HS-5 (cell line): ENCODE measurements at regions not wholly inside any gene's neighbourhood (a gene's known extent, or its start where the extent isn't known, plus 50 kb on each side); places are given as distances from the start of the nearest gene placed in this dataset.

ENCODE experiments used
- DNase-seq: peaks from one replicate; pipeline ENCODE4 v3.0.0-alpha.2; 2012; ENCODE audit warnings: low read depth

GRCh38 chr6:100944644-100945043 lies 63.5 kb upstream of the ASCC3 start:
- DNase-seq = no peak

DNA sequence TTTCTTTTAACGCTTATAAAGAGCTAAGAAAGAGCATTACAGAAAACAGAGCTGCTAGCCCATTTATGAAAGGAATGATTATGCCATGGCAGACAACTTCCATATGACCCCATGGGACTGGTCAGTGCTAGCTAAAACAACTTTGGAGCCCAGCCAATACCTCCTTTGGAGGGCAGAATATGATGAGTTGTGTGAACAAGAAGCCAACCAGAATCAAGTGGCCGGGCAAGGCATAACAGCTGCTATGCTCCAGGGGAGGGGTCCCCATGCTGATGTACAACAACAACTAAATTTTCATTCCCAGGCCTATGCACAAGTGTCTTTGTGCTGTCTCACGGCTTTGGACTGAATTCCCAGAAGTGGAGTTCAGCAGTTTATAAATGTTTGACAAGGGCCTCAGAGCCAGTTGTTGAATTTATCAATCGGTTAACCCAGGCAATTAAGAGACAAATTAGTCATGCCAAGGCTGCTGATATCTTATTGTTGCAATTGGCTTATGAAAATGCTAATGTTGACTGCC lies 65.0 kb upstream of the ASCC3 start:
- DNase-seq = no peak

GRCh38 chr6:100946711-100947110 lies 65.6 kb upstream of the ASCC3 start:
- no peak for DNase-seq

DNA sequence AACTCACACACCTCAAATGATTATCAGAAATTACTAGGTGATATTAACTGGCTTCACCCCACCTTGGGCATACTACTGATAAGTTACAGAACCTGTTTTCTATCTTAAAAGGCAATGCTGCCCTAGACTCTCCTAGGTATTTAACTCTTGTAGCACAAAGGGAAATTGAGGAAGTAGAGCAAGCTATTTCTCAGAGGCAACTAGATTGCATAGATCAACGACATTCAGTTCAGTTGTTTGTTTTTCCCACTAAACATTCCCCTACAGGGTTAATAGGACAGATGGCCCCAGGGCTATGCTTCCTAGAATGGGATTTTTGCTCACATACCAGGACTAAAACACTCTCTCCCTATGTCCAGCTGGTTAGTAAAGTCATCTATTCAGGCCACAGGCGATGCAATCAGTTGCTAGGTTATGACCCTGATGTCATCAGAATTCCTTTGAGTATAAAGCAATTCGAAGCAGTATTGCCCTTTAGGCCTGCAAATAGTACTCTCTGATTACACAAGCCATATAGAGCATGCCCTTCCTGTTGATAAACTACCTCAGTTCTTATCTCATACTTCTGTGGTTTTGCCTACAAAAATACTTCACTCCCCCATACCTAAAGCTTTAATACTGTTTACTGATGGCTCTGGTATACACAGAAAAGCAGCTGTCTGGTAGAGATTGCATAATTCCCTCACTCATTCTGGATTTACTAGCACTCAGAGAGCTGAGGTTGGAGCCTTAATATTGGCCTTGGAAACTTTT lies 67.4 kb upstream of the ASCC3 start:
- DNase-seq = peak; percentile 40

DNA sequence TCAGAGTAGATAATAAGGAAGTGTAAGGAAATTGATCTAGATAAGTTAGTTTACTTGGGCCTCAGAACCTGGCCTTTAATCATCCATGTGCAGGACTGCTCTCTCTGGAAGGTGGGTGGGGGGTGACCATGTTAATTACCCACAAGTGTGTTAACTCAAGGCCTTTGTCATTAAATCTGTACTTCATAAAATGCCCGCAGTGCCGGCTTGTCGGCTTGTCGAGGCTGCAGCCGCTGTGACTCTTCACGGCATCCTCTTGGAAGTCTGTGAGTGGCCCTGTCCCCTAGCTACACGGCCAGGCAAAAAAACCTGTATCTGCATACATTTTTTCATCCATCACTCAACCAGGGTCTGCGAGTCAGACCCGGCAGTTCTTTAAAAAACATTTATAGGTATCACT lies 70.9 kb upstream of the ASCC3 start:
- DNase-seq = no peak

GRCh38 chr6:100959280-100959679 lies 78.2 kb upstream of the ASCC3 start:
- DNase-seq = no peak

DNA sequence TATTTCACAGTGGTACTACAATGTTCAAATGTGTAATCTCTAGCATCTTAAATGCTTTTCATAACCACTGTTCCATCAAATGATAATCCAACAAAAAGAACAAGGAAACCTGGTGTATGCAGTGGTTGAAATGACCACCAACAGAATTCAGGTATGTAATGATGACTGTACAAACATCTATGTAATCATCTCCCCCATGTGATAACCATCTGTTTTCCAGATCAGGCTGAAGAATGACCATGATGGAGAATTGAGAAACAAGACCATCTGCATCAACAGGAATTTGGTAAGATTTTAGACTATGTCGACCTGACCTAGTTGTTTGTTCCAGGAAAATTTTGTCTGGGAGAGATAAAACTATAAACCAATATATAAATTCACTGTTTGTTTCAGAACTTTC lies 81.3 kb upstream of the ASCC3 start:
- DNase-seq = peak; percentile 40

DNA sequence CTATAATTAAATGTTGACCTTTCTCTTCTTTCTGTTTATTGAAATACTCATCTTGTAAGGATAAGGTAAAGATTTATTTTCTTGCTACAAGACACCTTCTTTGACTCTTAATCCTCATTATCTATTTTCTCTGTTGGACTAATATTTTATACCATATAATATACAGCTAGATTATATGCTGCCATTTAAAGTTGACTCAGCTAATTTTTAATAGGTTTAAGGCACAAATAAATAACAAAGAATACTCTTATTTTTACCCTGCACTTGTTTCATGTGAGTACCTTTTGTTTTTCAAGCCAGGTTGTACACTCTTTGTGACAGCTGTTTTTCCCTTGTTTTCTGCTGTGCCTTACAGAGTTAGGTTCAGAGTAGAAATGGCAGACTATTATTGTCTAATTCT lies 83.9 kb upstream of the ASCC3 start:
- DNase-seq = no peak

DNA sequence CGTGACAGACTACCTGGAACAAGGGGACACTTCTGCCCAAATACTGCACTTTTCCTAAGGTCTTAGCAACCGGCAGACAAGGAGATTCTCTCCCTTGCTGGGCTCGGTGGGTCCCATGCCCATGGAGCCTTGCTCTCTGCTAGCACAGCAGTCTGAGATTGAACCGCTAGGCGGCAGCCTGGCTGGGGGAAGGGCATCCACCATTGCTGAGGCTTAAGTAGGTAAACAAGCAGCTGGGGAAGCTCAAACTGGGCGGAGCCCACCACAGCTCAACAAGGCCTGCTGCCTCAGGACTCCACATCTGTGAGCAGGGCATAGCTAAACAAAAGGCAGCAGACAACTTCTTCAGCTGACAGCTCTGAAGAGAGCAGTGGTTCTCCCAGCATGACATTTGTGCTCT lies 87.8 kb upstream of the ASCC3 start:
- DNase-seq = no peak

DNA sequence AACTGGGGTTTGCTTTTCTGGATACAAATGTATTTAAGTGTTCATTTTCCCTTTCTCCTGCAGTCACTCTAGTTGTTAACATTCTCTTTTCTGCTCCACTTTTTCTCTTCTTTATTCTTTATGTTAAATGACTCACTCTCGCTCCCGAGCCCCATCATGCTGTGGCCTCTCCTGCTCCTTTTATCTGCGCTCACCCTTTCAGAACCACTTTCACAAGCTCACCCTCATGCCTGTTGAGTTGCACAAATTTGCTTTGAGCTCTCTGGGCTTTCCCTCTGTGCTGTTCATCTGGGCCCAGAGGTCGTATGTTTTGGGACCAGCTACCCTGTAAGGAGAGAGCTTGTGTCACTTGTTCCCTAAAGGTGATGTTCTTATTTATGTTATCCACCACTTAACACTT lies 98.1 kb upstream of the ASCC3 start:
- no peak for DNase-seq

GRCh38 chr6:100980949-100981348 lies 99.8 kb upstream of the ASCC3 start:
- no peak for DNase-seq

GRCh38 chr6:100986921-100987320 lies 105.8 kb upstream of the ASCC3 start:
- no peak for DNase-seq

GRCh38 chr6:100987556-100987955 lies 106.4 kb upstream of the ASCC3 start:
- no peak for DNase-seq

DNA sequence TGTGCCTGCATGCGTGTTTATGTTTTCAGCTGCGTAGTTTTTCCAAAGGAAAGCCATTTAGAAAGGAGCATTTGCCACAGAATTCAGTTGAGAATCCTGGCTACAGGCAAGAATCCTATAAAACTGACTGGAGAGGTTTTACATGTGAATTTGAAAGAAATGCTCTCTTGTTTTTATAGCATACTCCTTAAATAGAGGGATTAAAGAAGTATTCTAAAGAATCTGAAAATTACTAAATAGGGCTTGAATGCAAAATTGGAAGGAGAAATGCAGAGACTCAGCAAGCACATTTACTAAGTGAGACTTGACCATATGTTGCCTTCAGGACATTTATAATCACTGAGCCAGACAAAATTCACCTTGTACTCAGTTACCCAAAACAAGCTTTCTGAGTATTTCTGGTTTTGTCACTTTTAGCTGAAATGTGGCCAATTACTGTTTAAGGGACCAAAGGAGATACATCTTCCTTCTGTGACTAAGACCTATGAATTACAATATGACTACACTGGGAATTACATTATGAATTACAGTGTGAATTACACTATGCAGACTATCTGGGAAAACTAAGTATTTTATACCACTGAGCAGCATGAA lies 107.4 kb upstream of the ASCC3 start:
- DNase-seq = no peak

DNA sequence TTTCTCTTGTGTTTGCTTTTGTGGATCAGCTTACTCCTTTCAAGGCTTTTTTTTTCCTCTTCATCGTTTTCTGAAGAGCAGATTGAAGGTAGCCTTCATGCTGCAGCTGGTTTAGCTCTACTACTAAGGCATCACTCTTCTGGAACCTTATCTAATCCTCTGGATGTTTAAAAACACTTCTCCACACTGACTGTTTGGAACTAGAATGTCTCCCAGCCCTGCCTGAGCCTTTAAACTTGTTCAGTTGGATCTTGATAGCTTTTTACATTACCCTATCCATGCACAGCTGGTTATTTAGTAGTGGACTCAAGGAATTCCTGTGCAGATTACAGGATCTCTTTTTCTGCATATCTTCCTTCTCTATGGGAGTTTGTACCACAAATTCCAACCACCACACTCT lies 108.9 kb upstream of the ASCC3 start:
- no peak for DNase-seq

GRCh38 chr6:100996409-100996808 lies 115.3 kb upstream of the ASCC3 start:
- no peak for DNase-seq

- peak; percentile 49 for DNase-seq
Observed at GRCh38 chr6:100998111-100998510, 117.0 kb upstream of the ASCC3 start.

GRCh38 chr6:100999034-100999597 lies 118.0 kb upstream of the ASCC3 start:
- DNase-seq = no peak

GRCh38 chr6:101000341-101000740 lies 119.2 kb upstream of the ASCC3 start:
- peak; percentile 16 for DNase-seq

GRCh38 chr6:101001012-101001411 lies 119.9 kb upstream of the ASCC3 start:
- no peak for DNase-seq

- no peak for DNase-seq
Observed at GRCh38 chr6:101001607-101002006, 120.5 kb upstream of the ASCC3 start.

- DNase-seq = no peak
Observed at GRCh38 chr6:101003075-101003474, 121.9 kb upstream of the ASCC3 start.

GRCh38 chr6:101011186-101011585 lies 130.1 kb upstream of the ASCC3 start:
- DNase-seq = no peak
